AG04450 (cell line): ENCODE measurements at regions not wholly inside any gene's neighbourhood (a gene's known extent, or its start where the extent isn't known, plus 50 kb on each side); places are given as distances from the start of the nearest gene placed in this dataset. TPM values are rescaled to one million over a fixed set of nuclear protein-coding genes. Genes with fewer than 3 reads are reported as not detected.

Experiments used
- CTCF ChIA-PET: fragments of 300-600, 350-600 bp; formaldehyde crosslinking; extraction: SDS; loops from one replicate; lab custom pipeline; 2022; ENCODE audit warnings: antibody characterized with exemption, inconsistent platforms; lab: Charles Lee
- POLR2A ChIA-PET: fragments of 350-600 bp; formaldehyde crosslinking; extraction: SDS; loops from one replicate; lab custom pipeline; 2021; ENCODE audit warnings: antibody characterized with exemption, inconsistent platforms; lab: Yijun Ruan, JAX
- DNase-seq: peaks from one replicate; pipeline ENCODE4 v3.0.0-alpha.2; 2011; ENCODE audit warnings: low read depth, low spot score
- H3K27ac ChIP-seq: one replicate; pipeline ENCODE4 v1.5.1; 2012; ENCODE audit warnings: low read depth, low read length, control low read depth
- H3K27me3 ChIP-seq: one replicate; pipeline ENCODE4 v1.6.0; 2012; ENCODE audit warnings: low read length; ENCODE audit not compliant: control insufficient read depth, insufficient read depth
- H3K4me3 ChIP-seq: 2 replicates; pipeline ENCODE4 v1.5.1; 2011; ENCODE audit warnings: mild to moderate bottlenecking, low read depth, low read length, control low read depth
- H3K9me3 ChIP-seq: 2 replicates; pipeline ENCODE4 v1.5.1; 2012; ENCODE audit warnings: low read length; ENCODE audit not compliant: control insufficient read depth, insufficient read depth
- CTCF ChIP-seq: IDR thresholded peaks from 2 replicates; pipeline ENCODE4 v1.5.1; 2011; ENCODE audit warnings: low read depth, low read length, control low read depth, inconsistent platforms
- small RNA-seq: library from RNA; depleted of rRNA; stranded (forward); fragments of <200 nt; gene quantifications from one replicate; pipeline ENCODE3, GENCODE V24; 2012; ENCODE audit warnings: low read depth; ENCODE audit not compliant: insufficient read length

GRCh38 chr1:242585616-242586359, 61.3 kb upstream of the PLD5 start:
- POLR2A ChIA-PET: no interaction called here
- CTCF ChIA-PET: no interaction called here
- no peak overlapping the region for H3K4me3 ChIP-seq
- peaks cover 13% of the 10 kb centered on the region for H3K9me3 ChIP-seq
- H3K27me3 ChIP-seq: no peaks in the 10 kb centered on the region
- no peak overlapping the region for H3K27ac ChIP-seq
- no peak for DNase-seq
- TF ChIP-seq CTCF: no peak

- ChIA-PET POLR2A (no interaction called here), CTCF (no interaction called here)
- Histone ChIP-seq H3K27ac (no peak overlapping the region), H3K4me3 (no peak overlapping the region), H3K9me3 (peaks cover 16% of the 10 kb centered on the region), H3K27me3 (no peaks in the 10 kb centered on the region)
- no peak for TF ChIP-seq CTCF
- DNase-seq: no peak
Observed at GRCh38 chr1:242582669-242583068, 58.2 kb upstream of the PLD5 start.

GRCh38 chr1:242579528-242580235, 55.2 kb upstream of the PLD5 start:
- peaks cover 14% of the 10 kb centered on the region; the same call in 1 of the 2 replicates for H3K9me3 ChIP-seq
- ChIA-PET POLR2A (no interaction called here), CTCF (no interaction called here)
- DNase-seq: no peak
- H3K27ac ChIP-seq: no peak overlapping the region
- TF ChIP-seq CTCF: no peak
- H3K27me3 ChIP-seq: no peaks in the 10 kb centered on the region
- H3K4me3 ChIP-seq: no peak overlapping the region

Small RNAs in the stretch of these regions (small RNA-seq; reads per million reads assigned to genes)
- gene AL603825.1: not detected
